ENCODE measurements at regions not wholly inside any gene's neighbourhood (a gene's known extent, or its start where the extent isn't known, plus 50 kb on each side); places are given as distances from the start of the nearest gene placed in this dataset.
A peak's percentile ranks its signal among the peaks of the same experiment; 100 is the strongest.

DNA sequence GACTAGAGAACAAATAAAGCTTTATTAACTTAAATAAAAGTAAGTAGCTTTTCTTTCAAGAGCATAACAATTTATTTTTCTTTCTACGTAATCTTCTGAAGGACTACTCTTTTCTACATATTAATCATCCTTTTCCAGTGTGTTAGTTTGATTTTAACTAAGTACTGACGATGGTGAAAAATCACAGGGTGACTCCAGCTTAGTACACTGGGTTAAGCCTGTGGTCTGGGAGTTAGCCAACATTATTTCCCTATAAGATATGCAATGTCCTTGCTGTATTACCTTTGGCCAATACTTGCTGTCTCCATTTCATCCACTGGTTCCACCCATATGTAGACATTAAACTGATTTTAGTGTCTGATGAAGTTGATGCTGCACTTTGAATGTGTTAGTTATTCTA, 508.6 kb upstream of the SUCLG2 start:
- no peak for DNase-seq (ENCODE audit: low read depth)

DNA sequence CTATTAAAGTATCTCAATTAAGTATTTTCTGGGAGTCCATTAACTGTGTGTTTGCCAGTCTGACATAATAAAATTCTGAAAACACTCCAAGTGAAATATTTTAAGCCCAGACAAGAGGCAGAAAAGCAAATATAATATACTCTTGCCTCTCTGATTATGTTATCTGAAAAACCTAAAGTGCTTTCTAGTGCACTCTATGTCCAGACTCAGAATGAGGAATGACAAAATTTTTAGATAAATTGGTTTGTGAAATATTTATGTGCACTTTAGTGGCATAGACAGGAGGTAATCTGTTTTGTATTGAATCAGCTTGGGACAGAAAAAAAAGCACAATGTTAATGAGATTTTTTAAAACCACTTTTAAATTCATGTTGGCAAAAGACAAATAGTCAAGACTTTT, 508.2 kb upstream of the SUCLG2 start:
- no peak for DNase-seq (ENCODE audit: low read depth)

DNA sequence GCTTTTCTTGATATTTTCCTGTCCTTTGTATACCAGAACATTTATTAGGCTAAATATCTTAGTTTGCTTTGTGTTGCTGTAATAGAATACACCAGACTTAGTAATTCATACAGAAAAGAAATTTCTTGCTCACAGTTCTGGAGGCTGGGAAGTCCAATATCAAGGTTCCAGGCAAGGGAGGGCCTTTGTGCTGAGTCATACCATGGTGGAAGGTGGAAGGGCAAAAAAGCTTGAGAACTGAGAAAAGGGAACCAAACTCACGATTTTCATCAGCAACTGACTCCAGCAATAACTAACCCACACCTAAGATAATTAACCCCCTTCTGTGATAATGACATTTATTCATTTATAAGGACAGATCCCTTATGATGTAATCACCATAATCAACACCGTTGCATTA, 496.9 kb upstream of the SUCLG2 start:
- no peak for DNase-seq (ENCODE audit: low read depth)

- no peak for DNase-seq (ENCODE audit: low read depth)
Observed at GRCh38 chr3:68148447-68148846, 494.0 kb upstream of the SUCLG2 start.

- DNase-seq (ENCODE audit: low read depth) = no peak
Observed at GRCh38 chr3:68142441-68142840, 488.0 kb upstream of the SUCLG2 start.

- DNase-seq (ENCODE audit: low read depth) = no peak
Observed at GRCh38 chr3:68139897-68140296, 485.5 kb upstream of the SUCLG2 start.

GRCh38 chr3:68136411-68136810, 482.0 kb upstream of the SUCLG2 start:
- DNase-seq (ENCODE audit: low read depth) = no peak

DNA sequence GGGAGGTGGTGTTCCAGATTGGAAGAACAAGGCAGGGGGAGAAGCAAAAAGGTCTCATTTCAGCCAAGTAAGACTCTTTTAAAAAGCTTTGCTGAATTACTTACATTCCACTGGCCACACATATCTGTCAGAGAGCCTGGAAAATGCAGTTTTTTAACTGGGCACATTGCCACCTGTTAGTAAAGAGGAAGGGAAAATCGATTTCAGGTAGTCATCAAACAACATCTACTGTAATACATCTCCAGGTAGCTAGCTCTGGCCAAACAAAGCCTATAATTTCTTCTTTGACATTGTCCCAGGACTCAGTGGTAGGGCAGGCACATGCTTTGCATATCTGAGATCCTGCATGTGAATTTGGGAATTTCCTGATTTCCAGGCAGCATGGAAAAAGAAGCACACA, 480.7 kb upstream of the SUCLG2 start:
- DNase-seq (ENCODE audit: low read depth) = no peak

- DNase-seq (ENCODE audit: low read depth) = no peak
Observed at GRCh38 chr3:68129065-68129464, 474.7 kb upstream of the SUCLG2 start.

DNA sequence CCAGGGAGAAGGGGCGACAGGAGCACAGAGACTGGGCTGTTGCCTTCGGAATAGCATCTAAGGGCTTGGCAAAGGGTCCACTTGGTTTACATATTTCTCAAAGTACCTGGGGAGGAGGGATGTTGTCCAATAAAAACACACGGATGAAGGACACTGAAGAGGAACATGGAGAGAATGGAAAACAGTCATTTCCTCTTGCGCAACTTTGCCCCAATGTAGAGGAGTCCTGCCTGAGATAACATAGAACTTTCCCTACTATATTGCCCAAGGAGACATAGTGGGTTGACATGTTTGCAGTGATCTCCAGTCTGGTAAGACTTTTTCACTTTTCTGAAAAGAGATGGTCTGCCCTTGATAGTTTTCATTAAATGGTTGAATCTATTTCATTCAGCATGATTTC, 468.8 kb upstream of the SUCLG2 start:
- no peak for DNase-seq (ENCODE audit: low read depth)

- no peak for DNase-seq (ENCODE audit: low read depth)
Observed at GRCh38 chr3:68121287-68121686, 466.9 kb upstream of the SUCLG2 start.

- no peak for DNase-seq (ENCODE audit: low read depth)
Observed at GRCh38 chr3:68116580-68116979, 462.2 kb upstream of the SUCLG2 start.

- DNase-seq (ENCODE audit: low read depth) = no peak
Observed at GRCh38 chr3:68103811-68104210, 449.4 kb upstream of the SUCLG2 start.

DNA sequence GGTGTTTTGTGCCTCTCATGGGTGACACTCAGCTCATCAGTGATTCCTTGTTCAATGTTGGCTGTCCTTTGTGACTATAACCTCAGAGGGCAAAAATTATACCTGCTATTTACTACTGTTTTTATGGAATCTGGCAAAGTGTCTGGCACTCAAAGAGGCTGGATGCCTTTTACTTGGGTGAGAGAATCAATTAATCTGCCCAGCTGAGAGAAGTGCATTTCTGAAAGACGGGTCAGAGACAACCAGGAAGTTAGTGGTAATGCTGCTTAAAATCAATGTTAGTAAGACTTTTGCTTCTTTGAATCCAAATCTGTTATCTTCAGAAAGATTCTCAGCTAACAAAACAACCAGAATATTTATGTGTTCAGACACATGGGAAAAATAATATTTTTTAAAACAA, 436.2 kb upstream of the SUCLG2 start:
- no peak for DNase-seq (ENCODE audit: low read depth)

GRCh38 chr3:68089572-68090011, 435.2 kb upstream of the SUCLG2 start:
- no peak for DNase-seq (ENCODE audit: low read depth)

GRCh38 chr3:68088636-68089035, 434.2 kb upstream of the SUCLG2 start:
- DNase-seq (ENCODE audit: low read depth) = no peak

- DNase-seq (ENCODE audit: low read depth) = peak; percentile 4
Observed at GRCh38 chr3:68088216-68088615, 433.8 kb upstream of the SUCLG2 start.

DNA sequence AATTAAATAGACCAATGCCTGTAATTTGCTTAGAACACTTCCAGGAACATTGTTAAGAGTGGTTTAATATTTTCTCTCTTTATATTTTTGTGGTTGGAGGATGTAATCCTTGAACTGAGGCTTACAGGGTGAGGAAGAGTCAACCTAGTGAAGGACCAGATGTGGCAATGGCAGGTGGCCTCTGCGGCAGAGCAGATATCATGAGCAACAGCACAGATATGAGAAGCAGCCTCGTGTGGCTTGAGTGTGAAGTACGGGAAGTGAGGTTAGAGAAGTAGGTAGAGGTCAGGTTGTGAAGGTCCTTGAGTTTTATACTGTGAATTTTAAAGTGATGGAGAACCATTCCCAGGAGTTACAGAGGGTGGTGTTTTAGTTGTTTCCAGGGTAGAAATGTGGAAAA, 417.6 kb upstream of the SUCLG2 start:
- no peak for DNase-seq (ENCODE audit: low read depth)

DNA sequence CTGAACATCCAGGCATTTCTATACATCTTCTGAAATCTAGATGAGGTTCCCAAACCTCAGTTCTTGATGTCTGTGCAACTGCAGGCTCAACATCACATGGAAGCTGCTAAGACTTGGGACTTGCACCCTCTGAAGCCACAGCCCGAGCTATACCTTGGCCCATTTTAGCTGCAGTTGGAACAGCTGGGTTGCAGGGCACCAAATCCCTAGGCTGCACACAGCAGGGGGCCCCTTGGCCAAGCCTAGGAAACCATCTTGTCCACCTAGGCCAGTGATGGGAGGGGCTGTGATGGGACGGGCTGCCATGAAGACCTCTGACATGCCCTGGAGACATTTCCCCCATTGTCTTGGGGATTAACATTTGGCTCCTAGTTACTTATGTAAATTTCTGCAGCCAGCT, 415.8 kb upstream of the SUCLG2 start:
- DNase-seq (ENCODE audit: low read depth) = no peak

DNA sequence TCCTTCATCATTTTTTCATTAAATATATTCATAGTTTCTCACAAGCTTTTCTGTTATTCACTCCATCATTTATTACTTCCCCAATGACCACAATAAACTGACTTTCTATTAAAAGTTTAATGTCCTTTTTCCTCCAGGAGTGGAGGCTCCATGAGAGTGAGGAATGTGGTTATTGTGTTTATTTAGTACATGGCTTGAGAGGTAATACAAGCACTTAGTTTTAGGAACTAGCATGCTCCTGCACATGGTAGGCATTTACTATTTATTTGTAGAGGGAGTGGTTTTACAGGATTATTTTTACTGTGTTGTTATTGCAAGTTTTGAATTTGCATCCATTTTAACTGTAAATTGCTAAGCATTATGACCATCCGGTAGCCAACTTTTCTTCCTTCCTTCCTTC, 412.9 kb upstream of the SUCLG2 start:
- DNase-seq (ENCODE audit: low read depth) = no peak

DNA sequence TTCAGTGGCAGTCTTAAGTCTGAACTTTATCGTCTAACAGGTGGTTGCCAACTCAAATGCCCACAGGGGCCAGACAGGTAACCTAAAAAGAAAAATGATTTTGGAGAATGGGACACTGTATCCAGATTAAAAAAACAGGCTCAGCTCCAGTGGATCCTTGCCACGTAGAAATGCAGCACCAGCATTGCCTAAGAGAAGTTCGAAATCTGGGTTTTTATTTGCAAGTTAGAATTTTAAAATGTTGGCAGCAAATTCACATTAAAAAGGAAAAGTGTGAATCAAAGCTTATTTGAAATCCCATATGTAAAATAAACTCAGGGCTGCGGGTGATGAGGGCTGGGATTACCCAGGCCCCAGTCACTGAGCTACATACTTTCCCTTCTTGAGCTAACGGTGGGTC, 408.5 kb upstream of the SUCLG2 start:
- DNase-seq (ENCODE audit: low read depth) = no peak

- DNase-seq (ENCODE audit: low read depth) = no peak
Observed at GRCh38 chr3:68060910-68061309, 406.5 kb upstream of the SUCLG2 start.

DNA sequence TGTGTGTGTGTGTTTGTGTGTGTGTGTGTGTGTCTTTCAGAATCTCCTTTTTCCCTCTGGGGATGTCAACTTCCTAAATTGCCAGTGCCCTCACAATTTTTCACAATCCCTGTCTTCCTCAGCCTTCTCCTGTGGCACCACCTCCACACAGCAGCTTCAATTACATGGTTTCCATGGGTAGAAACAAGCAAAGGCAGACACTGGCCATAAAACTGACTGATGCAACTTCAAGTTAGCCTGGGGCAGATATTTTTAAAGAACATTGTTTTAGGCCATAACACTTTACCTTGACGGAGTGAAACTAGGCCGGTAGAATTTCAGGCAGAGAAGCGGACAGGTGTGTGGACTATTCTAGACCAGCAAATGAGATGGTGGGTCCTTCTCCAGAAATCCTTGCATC, 405.8 kb upstream of the SUCLG2 start:
- no peak for DNase-seq (ENCODE audit: low read depth)

DNA sequence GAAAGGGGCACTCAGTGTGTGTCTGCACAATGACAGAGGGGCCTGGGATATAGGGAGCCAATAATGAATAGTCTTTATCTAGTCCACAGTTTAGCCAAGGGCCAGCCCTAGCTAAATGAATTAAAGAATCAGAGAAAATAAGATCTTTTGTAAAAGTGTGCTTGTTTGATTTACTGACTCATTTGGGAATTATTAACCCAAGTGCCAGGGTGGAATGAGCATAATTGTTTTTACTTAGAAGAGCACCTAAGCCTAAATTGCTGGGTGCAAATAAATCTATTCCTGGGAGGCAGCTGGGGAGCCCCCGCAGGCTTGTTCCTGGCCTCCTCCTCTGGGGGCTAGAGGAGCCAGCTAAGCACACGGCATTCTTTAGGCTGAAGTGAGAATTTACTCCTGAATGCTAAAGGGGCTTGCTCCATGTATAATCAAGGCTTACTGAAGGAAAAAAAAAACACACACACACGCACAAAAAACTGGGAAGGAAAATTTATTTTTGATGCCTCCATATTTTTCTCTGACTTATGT, 405.3 kb upstream of the SUCLG2 start:
- DNase-seq (ENCODE audit: low read depth) = no peak
